Adrenal gland (tissue), 5 donors: ENCODE measurements at regions not wholly inside any gene's neighbourhood (a gene's known extent, or its start where the extent isn't known, plus 50 kb on each side); places are given as distances from the start of the nearest gene placed in this dataset.

Experiments
- POLR2A ChIP-seq, 2 donors: fragments of 450-650 bp; IDR thresholded peaks; one replicate each; pipeline ENCODE4 v1.6.1; 2017; ENCODE audit warnings: antibody characterized with exemption in 2 of 2, mild to moderate bottlenecking in 2 of 2, moderate library complexity in 1 of 2
- TF ChIP-seq, protein P1 (sequence below), 6 experiments: fragments of 450-650 bp in 4 of 6; fragments of 200-600 bp in 2 of 6; sonication (generic) in 1 of 6; IDR thresholded peaks; 1 replicate in 5 of 6; 2 replicates in 1 of 6; pipeline versions ENCODE4 v1.5.1 to v1.8.0; 2016 to 2021; ENCODE audit warnings: antibody characterized with exemption in 6 of 6, mild to moderate bottlenecking in 2 of 6, moderate library complexity in 1 of 6
- donor health status: DM: no; HTN: no; CAD: no.

- TF ChIP-seq POLR2A (IDR thresholded peaks at IDR 0.05): no peak
- TF ChIP-seq, protein P1, sequence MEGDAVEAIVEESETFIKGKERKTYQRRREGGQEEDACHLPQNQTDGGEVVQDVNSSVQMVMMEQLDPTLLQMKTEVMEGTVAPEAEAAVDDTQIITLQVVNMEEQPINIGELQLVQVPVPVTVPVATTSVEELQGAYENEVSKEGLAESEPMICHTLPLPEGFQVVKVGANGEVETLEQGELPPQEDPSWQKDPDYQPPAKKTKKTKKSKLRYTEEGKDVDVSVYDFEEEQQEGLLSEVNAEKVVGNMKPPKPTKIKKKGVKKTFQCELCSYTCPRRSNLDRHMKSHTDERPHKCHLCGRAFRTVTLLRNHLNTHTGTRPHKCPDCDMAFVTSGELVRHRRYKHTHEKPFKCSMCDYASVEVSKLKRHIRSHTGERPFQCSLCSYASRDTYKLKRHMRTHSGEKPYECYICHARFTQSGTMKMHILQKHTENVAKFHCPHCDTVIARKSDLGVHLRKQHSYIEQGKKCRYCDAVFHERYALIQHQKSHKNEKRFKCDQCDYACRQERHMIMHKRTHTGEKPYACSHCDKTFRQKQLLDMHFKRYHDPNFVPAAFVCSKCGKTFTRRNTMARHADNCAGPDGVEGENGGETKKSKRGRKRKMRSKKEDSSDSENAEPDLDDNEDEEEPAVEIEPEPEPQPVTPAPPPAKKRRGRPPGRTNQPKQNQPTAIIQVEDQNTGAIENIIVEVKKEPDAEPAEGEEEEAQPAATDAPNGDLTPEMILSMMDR (IDR thresholded peaks at IDR 0.05): no peak
Observed at GRCh38 chr9:106156465-106156864, 462.1 kb downstream of the TMEM38B start.
